H1 (cell line): ENCODE measurements at regions not wholly inside any gene's neighbourhood (a gene's known extent, or its start where the extent isn't known, plus 50 kb on each side); places are given as distances from the start of the nearest gene placed in this dataset.

Source experiments
- CTCF ChIP-seq, 3 experiments: IDR thresholded peaks; 1 replicate in 2 of 3; 2 replicates in 1 of 3; pipeline versions ENCODE4 v1.5.1 to v1.6.1; 2011; ENCODE audit warnings: low read length in 3 of 3, mild to moderate bottlenecking in 3 of 3, inconsistent platforms in 2 of 3, low read depth in 1 of 3, moderate library complexity in 1 of 3; ENCODE audit not compliant: insufficient read depth in 1 of 3; ENCODE audit errors: control extremely low read depth in 1 of 3
- EGR1 ChIP-seq: IDR thresholded peaks from 2 replicates; pipeline ENCODE4 v1.6.1; 2011; ENCODE audit warnings: low read depth, low read length, borderline replicate concordance
- POLR2A ChIP-seq, 2 experiments: IDR thresholded peaks; 1 replicate in 1 of 2; 2 replicates in 1 of 2; pipeline ENCODE4 v1.6.1; 2011; ENCODE audit warnings: low read depth in 2 of 2, low read length in 2 of 2, mild to moderate bottlenecking in 2 of 2; ENCODE audit errors: control extremely low read depth in 1 of 2
- POLR2AphosphoS5 ChIP-seq: IDR thresholded peaks from 2 replicates; pipeline ENCODE4 v1.6.1; 2011; ENCODE audit warnings: low read depth, low read length
- RFX5 ChIP-seq: IDR thresholded peaks from 2 replicates; pipeline ENCODE4 v1.6.1; 2011; ENCODE audit warnings: low read depth, low read length, improper control_type of control experiment, borderline replicate concordance
- TAF1 ChIP-seq: IDR thresholded peaks from 2 replicates; pipeline ENCODE4 v1.6.1; 2011; ENCODE audit warnings: mild to moderate bottlenecking, low read depth, low read length
- TF ChIP-seq, protein P1 (sequence below): IDR thresholded peaks from 2 replicates; pipeline ENCODE4 v1.6.1; 2012; ENCODE audit warnings: inconsistent platforms

DNA sequence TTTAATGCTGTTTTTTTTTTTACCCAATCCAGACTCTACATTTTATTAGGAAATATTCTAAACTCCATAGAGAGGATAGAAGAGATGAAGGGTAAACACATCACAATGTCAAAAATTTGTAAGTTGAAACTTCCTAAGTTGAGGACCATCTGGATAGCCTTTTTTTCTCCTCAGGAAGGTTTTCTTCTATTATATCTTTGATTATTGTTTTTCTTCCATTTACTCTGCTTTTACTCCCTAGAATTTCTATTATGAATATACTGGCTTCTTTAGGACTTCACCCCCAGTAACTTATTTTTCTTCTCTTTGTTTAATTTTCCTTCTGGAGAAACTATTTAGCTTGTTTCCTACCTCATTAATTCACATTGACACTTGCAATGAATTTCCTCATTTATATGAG, 71.2 kb upstream of the SLIT2 start:
- TF ChIP-seq CTCF (IDR thresholded peaks at IDR 0.05; ENCODE audit: control extremely low read depth in 1 of 3, insufficient read depth in 1 of 3, low read depth in 1 of 3, low read length in 3 of 3) (no peak), POLR2AphosphoS5 (no peak), POLR2A (IDR thresholded peaks at IDR 0.05; ENCODE audit: control extremely low read depth in 1 of 2, low read depth in 2 of 2, low read length in 2 of 2) (no peak), TAF1 (no peak), RFX5 (no peak), EGR1 (no peak)
- TF ChIP-seq, protein P1, sequence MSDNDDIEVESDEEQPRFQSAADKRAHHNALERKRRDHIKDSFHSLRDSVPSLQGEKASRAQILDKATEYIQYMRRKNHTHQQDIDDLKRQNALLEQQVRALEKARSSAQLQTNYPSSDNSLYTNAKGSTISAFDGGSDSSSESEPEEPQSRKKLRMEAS = no peak
